ENCODE measurements at regions not wholly inside any gene's neighbourhood (a gene's known extent, or its start where the extent isn't known, plus 50 kb on each side); places are given as distances from the start of the nearest gene placed in this dataset.

DNA sequence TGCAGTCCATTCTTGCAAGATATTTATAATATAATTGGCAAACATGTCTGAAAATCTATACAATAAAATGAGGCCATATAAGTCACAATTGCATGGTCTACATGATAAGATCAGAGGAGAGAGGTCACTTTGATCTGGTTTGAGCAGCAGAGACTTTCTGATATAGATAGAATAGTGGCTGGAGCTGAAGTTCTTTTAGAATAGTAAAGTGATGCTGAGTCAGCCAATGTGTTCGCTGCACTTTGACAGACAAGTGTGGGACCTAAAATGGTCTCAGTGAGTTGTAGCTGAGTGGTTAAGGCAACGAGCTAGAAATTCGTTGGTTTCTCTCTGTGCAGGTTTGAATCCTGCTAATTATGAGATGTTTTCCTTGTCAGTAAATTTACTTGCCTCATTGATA is 257.0 kb upstream of the C11orf87 start:
- no peaks in the 10 kb centered on the region for H3K36me3 ChIP-seq (ENCODE audit: control insufficient read depth, insufficient read depth, low read length)
- Mint-ChIP-seq H3K27me3 (ENCODE audit: low read depth in 2 of 2) (peaks cover 0 to 2% of the 10 kb centered on the region in 2 donors), H3K27ac (no peak overlapping the region), H3K4me1 (no peaks in the 10 kb centered on the region), H3K4me3 (no peak overlapping the region), H3K36me3 (no peaks in the 10 kb centered on the region), H3K9me3 (peaks cover 0 to 2% of the 10 kb centered on the region in 2 donors)
- H3K9me3 ChIP-seq (ENCODE audit: control insufficient read depth, insufficient read depth, low read length), result no peaks in the 10 kb centered on the region
- DNase-seq, result no peak
- H3K4me1 ChIP-seq (ENCODE audit: control insufficient read depth, insufficient read depth, low read length), result no peaks in the 10 kb centered on the region
- ATAC-seq, result no peak
- TF ChIP-seq, protein P1, sequence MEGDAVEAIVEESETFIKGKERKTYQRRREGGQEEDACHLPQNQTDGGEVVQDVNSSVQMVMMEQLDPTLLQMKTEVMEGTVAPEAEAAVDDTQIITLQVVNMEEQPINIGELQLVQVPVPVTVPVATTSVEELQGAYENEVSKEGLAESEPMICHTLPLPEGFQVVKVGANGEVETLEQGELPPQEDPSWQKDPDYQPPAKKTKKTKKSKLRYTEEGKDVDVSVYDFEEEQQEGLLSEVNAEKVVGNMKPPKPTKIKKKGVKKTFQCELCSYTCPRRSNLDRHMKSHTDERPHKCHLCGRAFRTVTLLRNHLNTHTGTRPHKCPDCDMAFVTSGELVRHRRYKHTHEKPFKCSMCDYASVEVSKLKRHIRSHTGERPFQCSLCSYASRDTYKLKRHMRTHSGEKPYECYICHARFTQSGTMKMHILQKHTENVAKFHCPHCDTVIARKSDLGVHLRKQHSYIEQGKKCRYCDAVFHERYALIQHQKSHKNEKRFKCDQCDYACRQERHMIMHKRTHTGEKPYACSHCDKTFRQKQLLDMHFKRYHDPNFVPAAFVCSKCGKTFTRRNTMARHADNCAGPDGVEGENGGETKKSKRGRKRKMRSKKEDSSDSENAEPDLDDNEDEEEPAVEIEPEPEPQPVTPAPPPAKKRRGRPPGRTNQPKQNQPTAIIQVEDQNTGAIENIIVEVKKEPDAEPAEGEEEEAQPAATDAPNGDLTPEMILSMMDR (IDR thresholded peaks at IDR 0.05), result no peak
- intact Hi-C loops (cut with micrococcal nuclease), result no loop called here
- H3K27ac ChIP-seq (ENCODE audit: low read length), result no peak overlapping the region
- 70% methylated on average over 3 of the region's 3 CpGs for WGBS (ENCODE audit: insufficient coverage)
- H3K4me3 ChIP-seq (ENCODE audit: low read length), result no peak overlapping the region
- no peaks in the 10 kb centered on the region for H3K27me3 ChIP-seq (ENCODE audit: control insufficient read depth, insufficient read depth, low read length)

DNA sequence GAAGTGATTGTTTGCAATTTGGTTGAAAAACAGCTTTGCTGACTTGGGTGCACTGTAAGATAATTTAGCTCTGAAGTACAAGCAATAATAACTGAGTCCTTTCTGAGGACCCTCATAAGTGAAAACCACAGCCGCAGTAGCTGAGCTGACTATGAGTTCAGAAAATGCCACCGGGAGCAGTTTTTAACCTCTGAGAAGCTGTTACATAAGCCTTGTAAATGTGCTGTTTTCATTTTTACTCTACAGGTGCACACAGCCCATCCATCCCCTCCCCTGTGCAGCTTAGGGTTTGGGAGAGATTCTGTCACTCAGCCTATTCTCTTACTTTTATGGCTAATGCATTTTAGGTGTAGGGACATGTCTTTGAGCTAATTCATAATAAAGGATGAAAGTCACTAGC is 255.5 kb upstream of the C11orf87 start:
- H3K27ac ChIP-seq (ENCODE audit: low read length), result no peak overlapping the region
- no peaks in the 10 kb centered on the region for H3K4me1 ChIP-seq (ENCODE audit: control insufficient read depth, insufficient read depth, low read length)
- H3K9me3 Mint-ChIP-seq, result no peaks in the 10 kb centered on the region
- WGBS (ENCODE audit: insufficient coverage), result 80% methylated on average over 2 of the region's 2 CpGs
- H3K36me3 Mint-ChIP-seq, result no peaks in the 10 kb centered on the region
- no peak overlapping the region for H3K4me3 ChIP-seq (ENCODE audit: low read length)
- H3K27me3 Mint-ChIP-seq (ENCODE audit: low read depth in 2 of 2), result peaks cover 0 to 2% of the 10 kb centered on the region in 2 donors
- no peak overlapping the region for H3K27ac Mint-ChIP-seq
- intact Hi-C loops (cut with micrococcal nuclease), result no loop called here
- TF ChIP-seq, protein P1 (IDR thresholded peaks at IDR 0.05), result no peak
- ATAC-seq (no peak), DNase-seq (no peak)
- H3K4me3 Mint-ChIP-seq, result no peak overlapping the region
- H3K9me3 ChIP-seq (ENCODE audit: control insufficient read depth, insufficient read depth, low read length), result no peaks in the 10 kb centered on the region
- no peaks in the 10 kb centered on the region for H3K27me3 ChIP-seq (ENCODE audit: control insufficient read depth, insufficient read depth, low read length)
- H3K4me1 Mint-ChIP-seq, result no peaks in the 10 kb centered on the region
- H3K36me3 ChIP-seq (ENCODE audit: control insufficient read depth, insufficient read depth, low read length), result no peaks in the 10 kb centered on the region

DNA sequence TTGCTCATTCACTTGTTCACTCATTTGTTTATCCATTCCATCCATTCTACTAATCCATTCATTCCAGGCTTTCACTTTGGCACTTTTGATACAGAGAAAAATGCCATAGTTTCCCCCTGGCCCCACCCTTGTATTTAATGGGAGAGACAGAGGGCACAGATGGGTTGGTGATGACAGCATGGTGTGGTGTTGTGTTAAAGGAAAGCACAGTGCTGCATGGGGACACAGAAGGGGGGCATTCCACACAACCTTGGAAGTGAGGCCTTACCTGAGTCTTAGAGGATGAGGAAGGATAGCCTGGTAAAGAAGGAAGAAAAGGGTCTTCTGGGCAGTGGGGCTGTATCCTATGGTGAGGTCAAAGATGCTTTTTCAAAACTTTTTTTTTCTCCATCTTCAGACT is 248.5 kb upstream of the C11orf87 start:
- no peaks in the 10 kb centered on the region for H3K4me1 Mint-ChIP-seq
- H3K36me3 Mint-ChIP-seq, result no peaks in the 10 kb centered on the region
- Histone ChIP-seq H3K4me3 (ENCODE audit: low read length) (no peak overlapping the region), H3K36me3 (ENCODE audit: control insufficient read depth, insufficient read depth, low read length) (no peaks in the 10 kb centered on the region), H3K9me3 (ENCODE audit: control insufficient read depth, insufficient read depth, low read length) (no peaks in the 10 kb centered on the region), H3K4me1 (ENCODE audit: control insufficient read depth, insufficient read depth, low read length) (no peaks in the 10 kb centered on the region), H3K27ac (ENCODE audit: low read length) (no peak overlapping the region), H3K27me3 (ENCODE audit: control insufficient read depth, insufficient read depth, low read length) (no peaks in the 10 kb centered on the region)
- ATAC-seq (no peak), DNase-seq (no peak)
- H3K4me3 Mint-ChIP-seq, result no peak overlapping the region
- TF ChIP-seq, protein P1 (IDR thresholded peaks at IDR 0.05), result no peak
- no peak overlapping the region for H3K27ac Mint-ChIP-seq
- H3K27me3 Mint-ChIP-seq (ENCODE audit: low read depth in 2 of 2), result peaks cover 0 to 2% of the 10 kb centered on the region in 2 donors
- intact Hi-C loops (cut with micrococcal nuclease), result no loop called here
- no peaks in the 10 kb centered on the region for H3K9me3 Mint-ChIP-seq

DNA sequence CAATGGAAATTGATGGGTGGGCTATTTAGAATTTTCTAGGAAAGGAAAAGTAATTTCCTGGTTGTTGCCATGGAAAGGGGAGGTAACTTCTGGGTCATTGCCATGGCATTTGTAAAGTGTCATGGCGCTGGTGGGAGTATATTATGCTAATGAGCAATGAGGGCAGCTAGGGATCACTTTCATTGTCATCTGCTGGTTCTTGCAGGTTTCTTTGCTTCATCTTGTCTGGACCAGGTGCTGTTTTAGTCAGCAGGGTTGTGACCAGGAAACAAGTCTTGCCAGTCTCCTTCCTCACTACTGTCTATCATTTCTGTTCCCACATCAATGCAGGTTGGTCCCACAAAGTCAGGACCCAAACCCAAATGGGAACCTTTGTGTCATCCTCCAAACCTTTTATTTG is 237.6 kb upstream of the C11orf87 start:
- no peaks in the 10 kb centered on the region for H3K9me3 Mint-ChIP-seq
- Histone ChIP-seq H3K36me3 (ENCODE audit: control insufficient read depth, insufficient read depth, low read length) (no peaks in the 10 kb centered on the region), H3K4me1 (ENCODE audit: control insufficient read depth, insufficient read depth, low read length) (no peaks in the 10 kb centered on the region), H3K9me3 (ENCODE audit: control insufficient read depth, insufficient read depth, low read length) (no peaks in the 10 kb centered on the region), H3K27me3 (ENCODE audit: control insufficient read depth, insufficient read depth, low read length) (no peaks in the 10 kb centered on the region), H3K27ac (ENCODE audit: low read length) (no peak overlapping the region), H3K4me3 (ENCODE audit: low read length) (no peak overlapping the region)
- ATAC-seq (no peak), DNase-seq (no peak)
- TF ChIP-seq, protein P1 (IDR thresholded peaks at IDR 0.05), result no peak
- no peaks in the 10 kb centered on the region for H3K27me3 Mint-ChIP-seq (ENCODE audit: low read depth in 2 of 2)
- WGBS (ENCODE audit: insufficient coverage), result 90% methylated on average over 1 of the region's 1 CpG
- H3K36me3 Mint-ChIP-seq, result no peaks in the 10 kb centered on the region
- H3K4me1 Mint-ChIP-seq, result no peaks in the 10 kb centered on the region
- intact Hi-C loops (cut with micrococcal nuclease), result no loop called here
- H3K4me3 Mint-ChIP-seq, result no peak overlapping the region
- H3K27ac Mint-ChIP-seq, result no peak overlapping the region

Measured in natural killer cell (primary cell).